HT1080 (cell line): ENCODE measurements at regions not wholly inside any gene's neighbourhood (a gene's known extent, or its start where the extent isn't known, plus 50 kb on each side); places are given as distances from the start of the nearest gene placed in this dataset.
"Not testable (repeated sequence)": the region's sequence is repeated elsewhere in the genome, so short reads cannot be mapped to it uniquely, and the experiment has no call there.

Experiments used
- DNase-seq: peaks from one replicate; pipeline ENCODE4 v3.0.0-alpha.2; 2015; ENCODE audit warnings: low read depth

- DNase-seq: no peak
These were observed 123.5 kb downstream of the MAP3K7 start for GRCh38 chr6:90463359-90463758.

GRCh38 chr6:90462102-90462501 is 124.8 kb downstream of the MAP3K7 start:
- DNase-seq: no peak

- no peak for DNase-seq
These were observed 125.5 kb downstream of the MAP3K7 start for GRCh38 chr6:90461383-90461782.

DNA sequence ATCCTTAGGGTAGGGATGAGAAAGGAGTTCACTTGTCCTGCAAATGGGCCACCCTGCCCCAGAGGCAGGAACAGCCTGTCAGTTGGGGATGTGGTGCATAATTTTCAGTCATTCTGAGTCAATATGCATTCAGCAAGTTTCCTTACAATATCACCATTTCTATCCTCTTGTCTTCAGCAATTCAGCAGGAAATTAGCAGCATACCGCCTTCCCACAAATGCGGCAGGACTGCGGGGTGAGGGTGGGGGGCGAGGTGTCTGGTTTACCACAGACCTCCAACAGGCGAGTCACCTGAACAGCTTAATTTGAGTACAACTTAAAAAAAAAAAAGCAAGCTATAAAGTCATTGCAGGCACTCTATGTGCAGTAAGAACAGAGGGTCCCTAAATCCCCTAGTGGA is 126.8 kb downstream of the MAP3K7 start:
- peak; percentile 61 for DNase-seq

DNA sequence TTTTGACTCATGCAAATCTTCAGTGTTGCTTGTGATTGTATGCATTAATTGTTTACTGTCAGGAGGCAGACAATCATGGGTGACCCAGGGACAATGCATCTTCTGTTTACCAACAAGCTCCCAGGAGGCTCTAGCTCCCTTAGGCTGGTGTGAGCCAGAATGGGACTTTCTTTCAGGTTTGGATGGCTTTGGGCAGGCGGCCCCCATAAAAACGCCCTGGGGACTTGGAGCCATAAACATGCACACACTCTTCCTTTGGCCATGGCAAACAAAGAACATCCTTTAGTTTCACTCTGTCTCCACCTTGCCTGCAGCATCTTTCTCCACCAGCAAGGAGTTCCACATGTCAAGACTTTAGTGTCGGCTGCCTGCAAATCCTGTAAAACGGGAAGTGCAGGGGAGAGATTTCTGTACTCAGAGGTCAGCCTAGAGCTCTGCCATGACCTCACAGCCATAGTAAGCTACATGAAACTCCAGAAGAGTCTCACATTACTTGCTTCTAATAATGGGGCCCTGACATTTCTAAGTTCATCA is 127.6 kb downstream of the MAP3K7 start:
- DNase-seq: no peak

DNA sequence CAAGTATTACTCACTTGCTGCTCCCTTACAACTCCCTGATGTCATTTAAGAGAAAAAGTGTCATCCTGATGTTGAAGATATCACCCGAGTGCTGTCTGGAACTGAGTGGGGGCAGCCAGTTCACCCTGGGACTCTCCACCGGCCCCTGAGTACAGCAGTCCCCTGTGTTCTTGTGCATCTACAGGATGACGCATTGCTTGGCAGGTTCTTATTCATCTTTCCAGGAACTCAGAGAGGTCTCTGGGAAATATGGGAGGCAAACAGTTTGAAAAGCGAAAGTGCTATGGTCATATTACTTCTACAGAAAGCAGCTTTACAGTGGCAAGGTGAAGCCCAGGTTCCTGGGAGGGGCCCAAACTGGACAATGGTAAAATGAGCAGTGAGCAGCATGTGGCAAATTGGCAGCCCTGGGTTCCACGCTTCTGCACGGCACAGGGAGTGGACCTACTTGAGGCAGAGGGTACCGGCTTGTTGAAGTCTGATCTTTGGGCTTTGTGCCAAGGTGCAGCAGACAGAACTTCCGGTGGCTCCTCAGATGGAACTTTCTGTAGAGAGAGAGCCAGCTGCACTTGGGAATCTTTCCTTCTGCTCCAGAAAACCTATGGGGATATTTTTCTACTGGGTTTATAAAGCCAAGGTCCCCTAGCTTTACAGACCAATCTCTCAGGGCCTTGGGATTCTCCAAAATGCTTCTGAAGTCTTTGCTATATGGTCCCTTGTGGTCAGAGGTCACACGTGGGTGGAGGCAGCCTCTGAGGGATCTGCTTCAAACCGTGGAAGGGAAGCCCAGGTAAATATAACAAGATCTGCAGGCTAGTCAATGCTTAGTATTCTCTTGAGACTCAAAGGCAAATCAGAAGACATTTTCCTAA is 128.3 kb downstream of the MAP3K7 start:
- DNase-seq: peak; percentile 72

DNA sequence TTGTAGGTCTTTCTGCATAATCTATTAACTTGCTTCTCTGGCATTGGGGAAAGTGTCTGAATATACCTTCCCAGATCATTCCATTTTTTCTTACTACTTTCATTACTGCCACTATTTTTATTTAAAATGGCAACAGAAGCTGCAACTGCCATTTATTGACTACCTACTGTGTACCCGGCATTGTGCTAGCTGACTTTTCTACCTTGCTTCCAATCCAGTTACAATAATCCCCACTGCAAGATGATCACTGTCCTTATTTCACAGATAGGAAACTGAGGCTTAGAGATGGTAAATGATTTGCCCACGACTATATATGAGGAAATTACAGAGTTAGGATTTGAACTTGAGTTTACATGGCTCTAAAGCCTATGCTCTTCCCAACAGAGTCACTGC is 129.0 kb downstream of the MAP3K7 start:
- DNase-seq: no peak

- not testable (repeated sequence) for DNase-seq
These were observed 129.6 kb downstream of the MAP3K7 start for GRCh38 chr6:90456997-90457866.

GRCh38 chr6:90456001-90456400 is 130.9 kb downstream of the MAP3K7 start:
- no peak for DNase-seq

DNA sequence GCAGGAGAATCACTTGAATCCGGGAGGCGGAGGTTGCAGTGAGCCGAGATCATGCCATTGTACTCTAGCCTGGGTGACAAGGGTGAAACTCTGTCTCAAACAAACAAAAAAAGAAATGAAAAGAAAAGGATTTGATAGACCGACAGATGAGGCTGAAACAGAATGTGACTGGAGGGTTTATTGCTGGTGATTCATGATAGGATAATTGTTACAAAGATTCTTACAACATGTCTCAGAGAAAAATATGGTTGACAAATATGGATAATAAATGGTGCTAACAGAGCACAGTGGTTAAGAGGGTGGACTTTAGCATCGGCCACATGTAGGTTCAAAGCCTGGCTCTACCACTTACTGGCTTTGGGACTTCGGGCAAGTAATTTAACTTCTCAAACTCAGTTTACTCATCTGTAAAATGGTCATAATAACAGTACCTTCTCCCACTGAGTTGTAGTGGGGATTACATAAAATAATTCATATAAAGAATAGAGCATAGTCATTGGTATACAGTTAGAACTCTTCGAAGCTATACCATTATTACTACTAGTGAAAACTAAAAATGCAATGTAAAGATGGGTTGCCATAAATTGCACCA is 131.9 kb downstream of the MAP3K7 start:
- no peak for DNase-seq

GRCh38 chr6:90450268-90450953 is 136.5 kb downstream of the MAP3K7 start:
- DNase-seq: no peak

DNA sequence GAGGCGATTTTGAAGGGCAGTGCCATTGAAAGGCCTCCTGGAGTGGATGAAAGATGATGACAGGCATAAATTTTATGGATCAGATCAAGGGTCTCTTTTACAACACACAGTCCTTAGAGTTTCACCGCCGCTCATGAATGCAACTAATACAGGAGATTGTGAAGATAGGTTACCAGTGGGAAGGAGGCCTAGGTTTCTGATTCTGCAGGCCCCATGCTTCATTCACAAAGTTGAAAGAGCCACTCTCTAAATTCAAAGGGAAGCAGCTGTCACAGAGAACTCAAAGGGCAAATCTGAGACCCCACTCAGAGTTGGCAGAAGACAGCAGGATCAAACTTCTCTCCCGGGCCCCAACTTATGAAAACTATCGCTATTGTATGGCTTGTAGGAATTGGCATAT is 137.6 kb downstream of the MAP3K7 start:
- DNase-seq: no peak

GRCh38 chr6:90448836-90449235 is 138.0 kb downstream of the MAP3K7 start:
- no peak for DNase-seq

GRCh38 chr6:90446164-90446563 is 140.7 kb downstream of the MAP3K7 start:
- no peak for DNase-seq

DNA sequence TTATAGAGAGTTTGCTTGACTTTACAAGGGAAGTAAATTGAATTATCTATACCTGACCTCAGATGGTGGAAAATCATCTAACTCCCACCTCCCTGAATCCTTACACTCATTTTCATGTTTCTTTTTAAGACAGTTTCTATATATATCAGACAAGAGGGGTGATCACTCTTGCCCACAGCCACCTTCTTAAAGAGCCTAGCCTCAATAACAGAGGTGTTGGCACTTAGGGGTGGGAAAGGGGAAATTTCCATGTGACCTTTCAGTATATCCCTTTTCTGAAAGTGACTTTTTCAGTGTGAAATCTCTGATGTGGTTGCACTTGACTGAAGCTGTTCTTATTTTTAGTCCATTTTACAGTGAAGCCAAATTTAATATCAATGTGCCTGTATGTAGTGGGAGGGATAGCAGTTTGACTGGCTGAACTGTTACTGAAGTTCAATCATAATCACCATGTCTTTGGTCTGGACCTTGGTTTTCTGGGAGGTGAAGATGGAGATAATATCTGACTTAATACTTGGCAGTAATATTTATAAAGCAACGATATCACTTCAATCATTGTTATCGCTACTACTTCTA is 141.3 kb downstream of the MAP3K7 start:
- DNase-seq: no peak

DNA sequence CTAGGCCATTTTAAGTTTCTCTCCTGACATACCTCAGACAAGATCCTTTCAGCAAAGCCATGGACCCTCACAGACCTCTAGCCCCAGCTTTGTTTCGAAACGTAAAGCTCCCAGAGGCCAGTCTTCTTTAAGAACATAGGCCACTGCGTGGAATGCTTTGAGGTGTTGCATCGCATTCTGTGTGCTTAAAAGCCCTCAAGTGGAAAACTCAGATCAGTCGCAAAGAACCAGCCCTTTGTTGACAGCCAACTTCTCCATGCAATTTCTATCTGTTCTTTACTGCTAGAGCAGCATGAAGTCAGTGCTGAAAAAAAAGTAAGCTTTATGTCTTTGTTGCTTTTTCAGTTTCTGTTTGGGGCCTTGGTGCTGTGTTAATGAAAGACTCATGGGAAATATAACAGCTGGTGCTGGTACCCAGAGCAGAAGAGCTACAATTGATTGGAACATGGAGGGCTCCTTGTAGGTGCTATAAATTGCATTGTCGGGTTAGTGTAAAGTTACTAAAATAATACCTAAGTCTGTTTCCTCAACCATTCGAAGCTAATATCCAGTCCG is 142.6 kb downstream of the MAP3K7 start:
- no peak for DNase-seq

DNA sequence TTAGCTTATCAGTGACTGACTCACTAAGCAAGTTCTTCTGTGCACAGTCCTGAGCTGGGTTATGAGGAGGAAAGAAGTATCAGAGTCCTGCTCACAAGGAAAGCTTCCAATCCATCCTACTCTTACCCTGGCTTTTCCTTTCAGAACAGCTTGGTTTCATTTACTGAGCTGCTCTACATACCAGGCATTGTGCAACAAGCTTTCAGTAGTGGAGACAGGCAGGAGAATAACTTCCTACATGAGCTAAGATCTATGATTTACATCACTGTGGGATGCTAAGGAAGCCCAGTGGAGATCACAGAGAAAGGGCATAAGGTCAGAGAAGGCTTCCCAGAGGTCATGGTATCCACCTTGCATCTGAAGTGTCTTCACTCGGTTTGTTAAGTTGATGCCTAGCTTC is 144.5 kb downstream of the MAP3K7 start:
- no peak for DNase-seq

- DNase-seq: no peak
These were observed 144.1 kb upstream of the BACH2 start for GRCh38 chr6:90440586-90441283.

- DNase-seq: no peak
These were observed 142.9 kb upstream of the BACH2 start for GRCh38 chr6:90439586-90439985.

DNA sequence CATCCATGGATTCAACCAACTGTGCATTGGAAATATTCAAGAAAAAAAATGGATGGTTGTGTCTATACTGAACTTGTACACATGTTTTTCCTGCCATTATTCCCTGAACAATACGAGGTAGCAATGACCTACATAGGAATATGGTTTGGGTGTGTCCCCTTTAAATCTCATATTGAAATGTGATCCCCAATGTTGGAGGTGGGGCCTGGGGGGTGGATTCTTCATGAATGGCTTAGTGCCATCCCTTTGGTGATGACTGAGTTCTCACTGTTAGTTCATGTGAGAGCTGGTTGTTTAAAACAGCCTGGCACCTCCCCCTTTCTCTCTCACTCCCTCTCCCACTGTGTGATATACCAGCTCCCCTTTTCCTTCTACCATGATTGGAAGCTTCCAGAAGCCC is 139.8 kb upstream of the BACH2 start:
- peak; percentile 37 for DNase-seq
